WERI-Rb-1 (cell line): ENCODE measurements at regions not wholly inside any gene's neighbourhood (a gene's known extent, or its start where the extent isn't known, plus 50 kb on each side); places are given as distances from the start of the nearest gene placed in this dataset.

Experiments
- DNase-seq: peaks from one replicate; pipeline ENCODE4 v3.0.0-alpha.2; 2020
- H3K27ac ChIP-seq: fragments of 250-450 bp; sonication (Bioruptor Pico); 2 replicates; pipeline ENCODE4 v1.5.1; 2020; ENCODE audit warnings: mild to moderate bottlenecking, moderate library complexity
- H3K27me3 ChIP-seq: fragments of 250-450 bp; sonication (Bioruptor Pico); 2 replicates; pipeline ENCODE4 v1.5.1; 2021; ENCODE audit warnings: mild to moderate bottlenecking, low read depth, moderate library complexity; ENCODE audit not compliant: insufficient read depth, severe bottlenecking
- H3K36me3 ChIP-seq: fragments of 250-450 bp; sonication (Bioruptor Pico); 2 replicates; pipeline ENCODE4 v1.5.1; 2020; ENCODE audit warnings: mild to moderate bottlenecking, moderate library complexity
- H3K4me3 ChIP-seq: 2 replicates; pipeline ENCODE4 v1.5.1; 2011; ENCODE audit warnings: low read depth, mild to moderate bottlenecking, control low read depth, low read length
- H3K9me3 ChIP-seq: fragments of 250-450 bp; sonication (Bioruptor Pico); 2 replicates; pipeline ENCODE4 v1.5.1; 2021; ENCODE audit warnings: mild to moderate bottlenecking, moderate library complexity; ENCODE audit not compliant: severe bottlenecking
- CTCF ChIP-seq: IDR thresholded peaks from 2 replicates; pipeline ENCODE4 v1.5.1; 2011; ENCODE audit warnings: low read depth, mild to moderate bottlenecking, control low read depth, inconsistent platforms, low read length

GRCh38 chr4:41363384-41363981, 106.8 kb downstream of the UCHL1 start:
- no peaks in the 10 kb centered on the region for H3K36me3 ChIP-seq
- H3K27ac ChIP-seq, result no peak overlapping the region
- TF ChIP-seq CTCF, result no peak
- DNase-seq, result no peak
- no peaks in the 10 kb centered on the region for H3K27me3 ChIP-seq
- H3K4me3 ChIP-seq, result no peak overlapping the region
- no peaks in the 10 kb centered on the region for H3K9me3 ChIP-seq

GRCh38 chr4:41364876-41365275, 108.1 kb downstream of the UCHL1 start:
- H3K27ac ChIP-seq, result no peak overlapping the region
- DNase-seq, result no peak
- H3K27me3 ChIP-seq, result no peaks in the 10 kb centered on the region

GRCh38 chr4:41365681-41366080, 109.0 kb downstream of the UCHL1 start:
- no peak overlapping the region for H3K4me3 ChIP-seq
- no peaks in the 10 kb centered on the region for H3K36me3 ChIP-seq
- no peak for TF ChIP-seq CTCF
- no peaks in the 10 kb centered on the region for H3K27me3 ChIP-seq
- DNase-seq, result no peak
- no peaks in the 10 kb centered on the region for H3K9me3 ChIP-seq
- H3K27ac ChIP-seq, result no peak overlapping the region

More at GRCh38 chr4:41364876-41365275, 108.1 kb downstream of the UCHL1 start:
- Histone ChIP-seq H3K9me3 (no peaks in the 10 kb centered on the region), H3K36me3 (no peaks in the 10 kb centered on the region), H3K4me3 (no peak overlapping the region)
- no peak for TF ChIP-seq CTCF

- Histone ChIP-seq H3K4me3 (no peak overlapping the region), H3K36me3 (no peaks in the 10 kb centered on the region), H3K27me3 (no peaks in the 10 kb centered on the region), H3K27ac (no peak overlapping the region), H3K9me3 (no peaks in the 10 kb centered on the region)
- DNase-seq, result peak; percentile 60
- no peak for TF ChIP-seq CTCF
Measured at GRCh38 chr4:41366911-41367517, 110.3 kb downstream of the UCHL1 start.

- H3K36me3 ChIP-seq, result no peaks in the 10 kb centered on the region
- no peak for TF ChIP-seq CTCF
- no peaks in the 10 kb centered on the region for H3K27me3 ChIP-seq
- no peak overlapping the region for H3K4me3 ChIP-seq
- H3K9me3 ChIP-seq, result no peaks in the 10 kb centered on the region
- H3K27ac ChIP-seq, result no peak overlapping the region
- DNase-seq, result no peak
Measured at GRCh38 chr4:41369680-41370079, 113.0 kb downstream of the UCHL1 start.

GRCh38 chr4:41373221-41373620, 116.5 kb downstream of the UCHL1 start:
- no peaks in the 10 kb centered on the region for H3K9me3 ChIP-seq
- no peak overlapping the region for H3K4me3 ChIP-seq
- H3K27me3 ChIP-seq, result no peaks in the 10 kb centered on the region
- H3K36me3 ChIP-seq, result no peaks in the 10 kb centered on the region
- TF ChIP-seq CTCF, result no peak
- no peak overlapping the region for H3K27ac ChIP-seq
- no peak for DNase-seq
